Activated naive CD4-positive, alpha-beta T cell treated with anti-CD3 and anti-CD28 coated beads for 36 hours (primary cell): ENCODE measurements at regions not wholly inside any gene's neighbourhood (a gene's known extent, or its start where the extent isn't known, plus 50 kb on each side); places are given as distances from the start of the nearest gene placed in this dataset.
"Not testable (repeated sequence)": the region's sequence is repeated elsewhere in the genome, so short reads cannot be mapped to it uniquely, and the experiment has no call there.

ENCODE experiments used
- CTCF ChIA-PET: fragments of 350-600 bp; sonication (Branson Sonifier 250); formaldehyde crosslinking; loops from one replicate; lab custom pipeline; 2021; ENCODE audit warnings: antibody characterized with exemption; lab: Charles Lee
- DNase-seq: peaks from one replicate; pipeline ENCODE4 v3.0.0-alpha.2; 2020
- H3K27ac Mint-ChIP-seq: one replicate; pipeline ENCODE4 v1.8.0; 2021; ENCODE audit warnings: mild to moderate bottlenecking, mixed read lengths
- H3K27me3 Mint-ChIP-seq: one replicate; pipeline ENCODE4 v1.8.0; 2021; ENCODE audit warnings: low read depth, mixed read lengths
- H3K36me3 Mint-ChIP-seq: one replicate; pipeline ENCODE4 v1.8.0; 2021; ENCODE audit warnings: low read depth, mixed read lengths
- H3K4me1 Mint-ChIP-seq: one replicate; pipeline ENCODE4 v1.8.0; 2021; ENCODE audit warnings: low read depth, mixed read lengths
- H3K4me3 Mint-ChIP-seq: one replicate; pipeline ENCODE4 v1.8.0; 2021; ENCODE audit warnings: mild to moderate bottlenecking, moderate library complexity, mixed read lengths
- H3K9me3 Mint-ChIP-seq: one replicate; pipeline ENCODE4 v1.8.0; 2021; ENCODE audit warnings: mixed read lengths
- intact Hi-C: fragments of 100-400 bp; cut with micrococcal nuclease; formaldehyde crosslinking; loops from one replicate; pipeline ENCODE4 v1.15.1; 2023

GRCh38 chr2:64238799-64239198 is 94.6 kb upstream of the PELI1 start:
- intact Hi-C loops: no loop called here
- no peak overlapping the region for H3K4me3 Mint-ChIP-seq
- H3K9me3 Mint-ChIP-seq: no peaks in the 10 kb centered on the region
- H3K27ac Mint-ChIP-seq: no peak overlapping the region
- H3K27me3 Mint-ChIP-seq: no peaks in the 10 kb centered on the region
- no peaks in the 10 kb centered on the region for H3K36me3 Mint-ChIP-seq
- no peaks in the 10 kb centered on the region for H3K4me1 Mint-ChIP-seq
- DNase-seq: no peak
- CTCF ChIA-PET: interaction anchor here (0.9 kb wide), 1 partner anchor 62 kb away, joined by 4 read pairs; no protein-coding TSS in a partner anchor

- H3K36me3 Mint-ChIP-seq: no peaks in the 10 kb centered on the region
- H3K27me3 Mint-ChIP-seq: no peaks in the 10 kb centered on the region
- H3K4me1 Mint-ChIP-seq: no peaks in the 10 kb centered on the region
- DNase-seq: no peak
- H3K4me3 Mint-ChIP-seq: no peak overlapping the region
- H3K9me3 Mint-ChIP-seq: no peaks in the 10 kb centered on the region
- intact Hi-C loops: no loop called here
- CTCF ChIA-PET: interaction anchor here (1.0 to 1.1 kb wide), 3 partner anchors 8 to 75 kb away, joined by 3 read pairs; no protein-coding TSS in a partner anchor
- no peak overlapping the region for H3K27ac Mint-ChIP-seq
These were observed 99.1 kb upstream of the PELI1 start for GRCh38 chr2:64243081-64244036.

GRCh38 chr2:64244037-64244416 is 99.8 kb upstream of the PELI1 start:
- CTCF ChIA-PET: interaction anchor here (1.1 kb wide), 1 partner anchor 9 kb away, joined by 3 read pairs; no protein-coding TSS in a partner anchor
- Mint-ChIP-seq H3K9me3 (no peaks in the 10 kb centered on the region), H3K4me3 (no peak overlapping the region), H3K27me3 (no peaks in the 10 kb centered on the region), H3K27ac (no peak overlapping the region), H3K4me1 (no peaks in the 10 kb centered on the region), H3K36me3 (no peaks in the 10 kb centered on the region)
- no peak for DNase-seq
- intact Hi-C loops: no loop called here

- intact Hi-C loops: no loop called here
- H3K9me3 Mint-ChIP-seq: no peaks in the 10 kb centered on the region
- CTCF ChIA-PET: no interaction called here
- H3K4me3 Mint-ChIP-seq: no peak overlapping the region
- H3K4me1 Mint-ChIP-seq: no peaks in the 10 kb centered on the region
- DNase-seq: no peak
- H3K36me3 Mint-ChIP-seq: no peaks in the 10 kb centered on the region
- H3K27ac Mint-ChIP-seq: no peak overlapping the region
- H3K27me3 Mint-ChIP-seq: no peaks in the 10 kb centered on the region
These were observed 101.4 kb upstream of the PELI1 start for GRCh38 chr2:64245631-64246030.

- Mint-ChIP-seq H3K27ac (no peak overlapping the region), H3K9me3 (no peaks in the 10 kb centered on the region), H3K27me3 (no peaks in the 10 kb centered on the region), H3K36me3 (no peaks in the 10 kb centered on the region), H3K4me3 (no peak overlapping the region), H3K4me1 (no peaks in the 10 kb centered on the region)
- DNase-seq: no peak
- CTCF ChIA-PET: no interaction called here
- intact Hi-C loops: no loop called here
These were observed 102.7 kb upstream of the PELI1 start for GRCh38 chr2:64246962-64247361.

GRCh38 chr2:64249426-64249825 is 105.2 kb upstream of the PELI1 start:
- CTCF ChIA-PET: no interaction called here
- no peaks in the 10 kb centered on the region for H3K9me3 Mint-ChIP-seq
- DNase-seq: no peak
- H3K4me1 Mint-ChIP-seq: no peaks in the 10 kb centered on the region
- no peaks in the 10 kb centered on the region for H3K36me3 Mint-ChIP-seq
- H3K27ac Mint-ChIP-seq: no peak overlapping the region
- intact Hi-C loops: no loop called here
- no peak overlapping the region for H3K4me3 Mint-ChIP-seq
- H3K27me3 Mint-ChIP-seq: no peaks in the 10 kb centered on the region

GRCh38 chr2:64250063-64250462 is 105.8 kb upstream of the PELI1 start:
- H3K27me3 Mint-ChIP-seq: no peaks in the 10 kb centered on the region
- DNase-seq: no peak
- no peaks in the 10 kb centered on the region for H3K36me3 Mint-ChIP-seq
- intact Hi-C loops: no loop called here
- H3K4me3 Mint-ChIP-seq: no peak overlapping the region
- no peaks in the 10 kb centered on the region for H3K9me3 Mint-ChIP-seq
- no peak overlapping the region for H3K27ac Mint-ChIP-seq
- H3K4me1 Mint-ChIP-seq: no peaks in the 10 kb centered on the region
- CTCF ChIA-PET: no interaction called here

GRCh38 chr2:64250751-64251423 is 106.7 kb upstream of the PELI1 start:
- Mint-ChIP-seq H3K9me3 (no peaks in the 10 kb centered on the region), H3K27me3 (no peaks in the 10 kb centered on the region), H3K27ac (no peak overlapping the region), H3K4me3 (no peak overlapping the region), H3K4me1 (no peaks in the 10 kb centered on the region), H3K36me3 (no peaks in the 10 kb centered on the region)
- CTCF ChIA-PET: interaction anchor here (0.6 to 1.4 kb wide), 3 partner anchors 14 to 38 kb away, joined by 3 read pairs; no protein-coding TSS in a partner anchor
- no peak for DNase-seq
- intact Hi-C loops: no loop called here

GRCh38 chr2:64251497-64252250 is 107.5 kb upstream of the PELI1 start:
- CTCF ChIA-PET: interaction anchor here (0.6 to 1.4 kb wide), 4 partner anchors 15 to 411 kb away, joined by 3 read pairs; no protein-coding TSS in a partner anchor
- H3K27ac Mint-ChIP-seq: no peak overlapping the region

GRCh38 chr2:64252251-64252978 is 108.2 kb upstream of the PELI1 start:
- H3K4me1 Mint-ChIP-seq, H3K4me3 Mint-ChIP-seq, DNase-seq, H3K27me3 Mint-ChIP-seq, CTCF ChIA-PET, H3K27ac Mint-ChIP-seq, intact Hi-C loops, H3K9me3 Mint-ChIP-seq, H3K36me3 Mint-ChIP-seq: not testable (repeated sequence)

More at GRCh38 chr2:64251497-64252250, 107.5 kb upstream of the PELI1 start:
- Mint-ChIP-seq H3K4me3 (no peak overlapping the region), H3K36me3 (no peaks in the 10 kb centered on the region), H3K27me3 (no peaks in the 10 kb centered on the region), H3K4me1 (no peaks in the 10 kb centered on the region), H3K9me3 (no peaks in the 10 kb centered on the region)
- no peak for DNase-seq
- intact Hi-C loops: no loop called here

- H3K9me3 Mint-ChIP-seq, H3K4me1 Mint-ChIP-seq, DNase-seq, H3K36me3 Mint-ChIP-seq, H3K27me3 Mint-ChIP-seq, intact Hi-C loops, H3K4me3 Mint-ChIP-seq, H3K27ac Mint-ChIP-seq, CTCF ChIA-PET: not testable (repeated sequence)
These were observed 109.2 kb upstream of the PELI1 start for GRCh38 chr2:64253421-64253820.
